GM23248 (cell line): ENCODE measurements at regions not wholly inside any gene's neighbourhood (a gene's known extent, or its start where the extent isn't known, plus 50 kb on each side); places are given as distances from the start of the nearest gene placed in this dataset.

ENCODE experiments used
- EZH2 ChIP-seq: fragments of 200-600 bp; sonication (generic); IDR thresholded peaks from 2 replicates; pipeline ENCODE4 v1.6.1; 2018; ENCODE audit warnings: antibody characterized with exemption, mild to moderate bottlenecking; ENCODE audit not compliant: insufficient read depth, poor library complexity, severe bottlenecking
- EZH2phosphoT487 ChIP-seq: fragments of 200-600 bp; sonication (generic); IDR thresholded peaks from 2 replicates; pipeline ENCODE4 v1.6.1; 2018; ENCODE audit warnings: antibody characterized with exemption, moderate library complexity, mild to moderate bottlenecking, low read depth; ENCODE audit not compliant: insufficient read depth

- TF ChIP-seq EZH2phosphoT487 (no peak), EZH2 (no peak)
Observed at GRCh38 chr1:244224487-244225430, 173.7 kb downstream of the ZBTB18 start.
